ENCODE measurements at regions not wholly inside any gene's neighbourhood (a gene's known extent, or its start where the extent isn't known, plus 50 kb on each side); places are given as distances from the start of the nearest gene placed in this dataset.

GRCh38 chr7:7077945-7078344, 104.4 kb upstream of the C1GALT1 start:
- no peak for DNase-seq

GRCh38 chr7:7080802-7081201, 101.5 kb upstream of the C1GALT1 start:
- no peak for DNase-seq

- DNase-seq = no peak
These were observed 91.9 kb upstream of the C1GALT1 start for GRCh38 chr7:7090460-7090859.

GRCh38 chr7:7098280-7098818, 84.0 kb upstream of the C1GALT1 start:
- no peak for DNase-seq

GRCh38 chr7:7099584-7100014, 82.7 kb upstream of the C1GALT1 start:
- DNase-seq = peak; percentile 71

GRCh38 chr7:7100432-7100849, 81.9 kb upstream of the C1GALT1 start:
- no peak for DNase-seq

GRCh38 chr7:7102906-7103305, 79.4 kb upstream of the C1GALT1 start:
- DNase-seq = no peak

- peak; percentile 20 for DNase-seq
These were observed 78.7 kb upstream of the C1GALT1 start for GRCh38 chr7:7103343-7104313.

GRCh38 chr7:7104314-7104698, 78.0 kb upstream of the C1GALT1 start:
- no peak for DNase-seq

- no peak for DNase-seq
These were observed 77.4 kb upstream of the C1GALT1 start for GRCh38 chr7:7104971-7105370.

- DNase-seq = no peak
These were observed 76.4 kb upstream of the C1GALT1 start for GRCh38 chr7:7105800-7106582.

- no peak for DNase-seq
These were observed 73.4 kb upstream of the C1GALT1 start for GRCh38 chr7:7108931-7109330.

- DNase-seq = no peak
These were observed 72.4 kb upstream of the C1GALT1 start for GRCh38 chr7:7109934-7110333.

- DNase-seq = no peak
These were observed 71.6 kb upstream of the C1GALT1 start for GRCh38 chr7:7110706-7111105.

GRCh38 chr7:7112868-7113267, 69.5 kb upstream of the C1GALT1 start:
- no peak for DNase-seq

- no peak for DNase-seq
These were observed 67.6 kb upstream of the C1GALT1 start for GRCh38 chr7:7114575-7115291.

GRCh38 chr7:7117935-7118586, 64.3 kb upstream of the C1GALT1 start:
- no peak for DNase-seq

GRCh38 chr7:7118822-7119221, 63.5 kb upstream of the C1GALT1 start:
- no peak for DNase-seq

GRCh38 chr7:7119729-7120128, 62.6 kb upstream of the C1GALT1 start:
- no peak for DNase-seq

GRCh38 chr7:7122033-7122478, 60.3 kb upstream of the C1GALT1 start:
- no peak for DNase-seq

GRCh38 chr7:7122701-7123281, 59.6 kb upstream of the C1GALT1 start:
- DNase-seq = no peak

GRCh38 chr7:7125963-7126362, 56.4 kb upstream of the C1GALT1 start:
- no peak for DNase-seq

Measured in amniotic stem cell (primary cell).